Left ventricle myocardium inferior (tissue), 1 donor: ENCODE measurements at regions not wholly inside any gene's neighbourhood (a gene's known extent, or its start where the extent isn't known, plus 50 kb on each side); places are given as distances from the start of the nearest gene placed in this dataset.

Experiments used
- DNase-seq: peaks from one replicate; pipeline ENCODE4 v3.0.0-alpha.2; 2020
- H3K27ac ChIP-seq: fragments of 200-600 bp; replicated peaks from 2 replicates; pipeline ENCODE4 v1.8.0; 2021
- H3K27me3 ChIP-seq: fragments of 200-600 bp; 2 replicates; pipeline ENCODE4 v1.8.0; 2021; ENCODE audit warnings: low read depth
- H3K36me3 ChIP-seq: fragments of 200-600 bp; 2 replicates; pipeline ENCODE4 v1.8.0; 2021
- H3K4me1 ChIP-seq: fragments of 200-600 bp; 2 replicates; pipeline ENCODE4 v1.8.0; 2021
- H3K4me3 ChIP-seq: fragments of 200-600 bp; 2 replicates; pipeline ENCODE4 v1.8.0; 2021; ENCODE audit warnings: mild to moderate bottlenecking, moderate library complexity
- H3K9me3 ChIP-seq: fragments of 200-600 bp; replicated peaks from 2 replicates; pipeline ENCODE4 v1.8.0; 2021
- intact Hi-C: fragments of 100-400 bp; cut with micrococcal nuclease; formaldehyde crosslinking; loops from one replicate; pipeline ENCODE4 v1.11.0; 2022
- TF ChIP-seq, protein P1 (sequence below): fragments of 200-600 bp; IDR thresholded peaks from 2 replicates; pipeline ENCODE4 v1.8.0; 2021; ENCODE audit warnings: antibody characterized with exemption, mild to moderate bottlenecking, borderline replicate concordance
- donor health status: DM: no; HTN: yes; CAD: no; lungs with severe emphysema.

DNA sequence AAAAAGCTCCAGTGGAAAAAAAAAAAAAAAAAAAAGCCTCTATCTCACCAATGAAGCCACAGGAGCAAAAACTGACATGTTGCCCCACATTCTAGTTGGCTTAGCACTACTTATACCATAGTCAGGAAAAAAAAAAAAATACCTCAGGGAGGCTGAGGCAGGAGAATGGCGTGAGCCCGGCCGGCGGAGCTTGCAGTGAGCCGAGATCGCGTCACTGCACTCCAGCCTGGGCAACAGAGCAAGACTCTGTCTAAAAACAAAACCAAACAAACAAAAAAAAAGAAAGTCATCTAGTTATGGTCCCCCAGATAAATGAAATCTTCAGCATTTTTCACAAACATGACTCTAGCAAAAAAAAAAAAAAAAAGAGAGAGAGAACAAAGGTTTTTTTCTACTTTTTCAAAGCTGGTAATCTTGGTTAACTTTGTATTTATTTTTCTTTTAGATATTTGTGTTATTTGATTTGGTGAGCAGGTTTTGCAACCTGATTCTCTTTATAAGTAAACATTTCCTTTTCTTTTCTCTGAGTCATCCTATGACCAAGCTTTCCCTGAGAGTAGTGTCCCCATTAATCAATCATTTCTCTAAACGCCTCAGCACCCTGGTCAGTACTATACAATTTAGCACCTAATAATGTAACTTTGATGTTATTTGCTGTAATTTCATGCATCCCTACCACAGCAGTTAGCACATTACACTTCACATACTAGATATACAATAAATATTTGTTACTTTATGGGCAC, 273.7 kb upstream of the PIK3C3 start:
- TF ChIP-seq, protein P1, sequence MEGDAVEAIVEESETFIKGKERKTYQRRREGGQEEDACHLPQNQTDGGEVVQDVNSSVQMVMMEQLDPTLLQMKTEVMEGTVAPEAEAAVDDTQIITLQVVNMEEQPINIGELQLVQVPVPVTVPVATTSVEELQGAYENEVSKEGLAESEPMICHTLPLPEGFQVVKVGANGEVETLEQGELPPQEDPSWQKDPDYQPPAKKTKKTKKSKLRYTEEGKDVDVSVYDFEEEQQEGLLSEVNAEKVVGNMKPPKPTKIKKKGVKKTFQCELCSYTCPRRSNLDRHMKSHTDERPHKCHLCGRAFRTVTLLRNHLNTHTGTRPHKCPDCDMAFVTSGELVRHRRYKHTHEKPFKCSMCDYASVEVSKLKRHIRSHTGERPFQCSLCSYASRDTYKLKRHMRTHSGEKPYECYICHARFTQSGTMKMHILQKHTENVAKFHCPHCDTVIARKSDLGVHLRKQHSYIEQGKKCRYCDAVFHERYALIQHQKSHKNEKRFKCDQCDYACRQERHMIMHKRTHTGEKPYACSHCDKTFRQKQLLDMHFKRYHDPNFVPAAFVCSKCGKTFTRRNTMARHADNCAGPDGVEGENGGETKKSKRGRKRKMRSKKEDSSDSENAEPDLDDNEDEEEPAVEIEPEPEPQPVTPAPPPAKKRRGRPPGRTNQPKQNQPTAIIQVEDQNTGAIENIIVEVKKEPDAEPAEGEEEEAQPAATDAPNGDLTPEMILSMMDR = no peak
- Histone ChIP-seq H3K4me1 (no peaks in the 10 kb centered on the region), H3K9me3 (peaks cover 16% of the 10 kb centered on the region), H3K4me3 (no peak overlapping the region), H3K36me3 (no peaks in the 10 kb centered on the region), H3K27me3 (no peaks in the 10 kb centered on the region), H3K27ac (no peak overlapping the region)
- intact Hi-C loops = no loop called here
- no peak for DNase-seq

GRCh38 chr18:41674506-41674905, 280.5 kb upstream of the PIK3C3 start:
- H3K4me1 ChIP-seq = no peaks in the 10 kb centered on the region
- intact Hi-C loops = no loop called here
- no peaks in the 10 kb centered on the region for H3K9me3 ChIP-seq

GRCh38 chr18:41666231-41666630, 288.8 kb upstream of the PIK3C3 start:
- no peaks in the 10 kb centered on the region for H3K4me1 ChIP-seq
- DNase-seq = no peak
- no peak overlapping the region for H3K27ac ChIP-seq
- no peaks in the 10 kb centered on the region for H3K36me3 ChIP-seq
- no peaks in the 10 kb centered on the region for H3K27me3 ChIP-seq
- intact Hi-C loops = no loop called here
- TF ChIP-seq, protein P1 = no peak
- H3K9me3 ChIP-seq = peaks cover 21% of the 10 kb centered on the region
- H3K4me3 ChIP-seq = no peak overlapping the region

More at GRCh38 chr18:41674506-41674905, 280.5 kb upstream of the PIK3C3 start:
- Histone ChIP-seq H3K27ac (no peak overlapping the region), H3K36me3 (no peaks in the 10 kb centered on the region), H3K4me3 (no peak overlapping the region), H3K27me3 (no peaks in the 10 kb centered on the region)
- TF ChIP-seq, protein P1 = no peak
- DNase-seq = no peak

DNA sequence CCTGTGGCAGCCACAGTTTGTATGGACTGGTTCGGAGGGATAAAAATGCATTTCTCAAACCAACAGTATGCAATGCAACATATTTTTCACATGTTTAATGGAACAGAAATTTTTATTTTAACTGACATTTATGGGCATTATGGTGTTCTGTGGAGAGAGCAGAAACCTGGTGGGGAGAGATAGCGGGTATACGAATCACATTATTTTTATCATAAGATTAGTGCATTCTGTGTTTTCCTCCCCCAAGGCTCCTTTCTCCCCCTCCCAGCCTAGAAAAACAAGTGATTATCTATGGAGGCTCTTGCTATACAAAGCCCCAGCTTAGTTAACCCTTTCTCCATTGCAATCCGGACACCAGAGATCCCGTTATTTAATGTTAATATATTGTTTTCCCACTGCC, 289.8 kb upstream of the PIK3C3 start:
- Histone ChIP-seq H3K36me3 (no peaks in the 10 kb centered on the region), H3K4me1 (no peaks in the 10 kb centered on the region), H3K27ac (no peak overlapping the region), H3K9me3 (peaks cover 21% of the 10 kb centered on the region), H3K27me3 (no peaks in the 10 kb centered on the region), H3K4me3 (no peak overlapping the region)
- TF ChIP-seq, protein P1 = no peak
- DNase-seq = no peak
- intact Hi-C loops = no loop called here

DNA sequence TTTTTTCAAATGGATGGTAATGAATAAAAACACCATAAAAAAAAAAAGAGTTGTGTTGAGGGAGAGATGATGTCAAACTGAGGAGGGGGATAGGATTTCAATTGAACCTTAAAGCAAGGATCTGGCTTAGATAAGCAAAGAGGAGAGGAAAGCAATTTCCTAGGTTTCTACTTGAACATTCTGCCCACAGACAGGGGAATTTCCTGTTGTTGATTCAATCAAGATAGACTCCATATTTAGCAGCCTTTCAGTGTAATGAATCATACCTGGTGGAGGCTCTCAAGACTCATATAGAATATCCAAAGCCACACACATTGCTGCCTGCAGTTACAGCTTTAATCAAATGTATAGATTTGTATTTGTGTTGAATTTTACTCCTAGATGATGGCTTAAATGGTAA, 294.4 kb upstream of the PIK3C3 start:
- Histone ChIP-seq H3K27me3 (no peaks in the 10 kb centered on the region), H3K9me3 (peaks cover 21% of the 10 kb centered on the region), H3K36me3 (no peaks in the 10 kb centered on the region), H3K27ac (no peak overlapping the region), H3K4me1 (no peaks in the 10 kb centered on the region), H3K4me3 (no peak overlapping the region)
- TF ChIP-seq, protein P1 = no peak
- intact Hi-C loops = no loop called here
- no peak for DNase-seq
